PFSK-1 (cell line): ENCODE measurements at regions not wholly inside any gene's neighbourhood (a gene's known extent, or its start where the extent isn't known, plus 50 kb on each side); places are given as distances from the start of the nearest gene placed in this dataset.

Experiments
- FOXP2 ChIP-seq: optimal IDR thresholded peaks from 2 replicates; pipeline ENCODE3; 2011; ENCODE audit warnings: borderline replicate concordance, control low read depth, inconsistent platforms; ENCODE audit not compliant: insufficient read depth; ENCODE audit errors: extremely low read length, extremely low read depth
- POLR2AphosphoS5 ChIP-seq: IDR thresholded peaks from 2 replicates; pipeline ENCODE4 v1.6.1; 2012; ENCODE audit warnings: low read depth, mild to moderate bottlenecking, control low read depth, low read length, moderate library complexity
- SIN3A ChIP-seq: IDR thresholded peaks from 2 replicates; pipeline ENCODE4 v1.6.1; 2012; ENCODE audit warnings: mild to moderate bottlenecking, low read length, moderate library complexity, borderline replicate concordance; ENCODE audit not compliant: insufficient read depth
- TAF1 ChIP-seq: IDR thresholded peaks from 2 replicates; pipeline ENCODE4 v1.6.1; 2012; ENCODE audit warnings: low read length, control low read depth, borderline replicate concordance; ENCODE audit not compliant: insufficient read depth
- TF ChIP-seq, protein P1 (sequence below), 2 experiments: IDR thresholded peaks; 2 replicates each; pipeline versions ENCODE4 v1.6.1 to v1.8.0; 2011 to 2012; ENCODE audit warnings: low read depth in 2 of 2, low read length in 2 of 2, control low read depth in 1 of 2, inconsistent platforms in 1 of 2, mild to moderate bottlenecking in 1 of 2, moderate library complexity in 1 of 2; ENCODE audit not compliant: insufficient read depth in 1 of 2

DNA sequence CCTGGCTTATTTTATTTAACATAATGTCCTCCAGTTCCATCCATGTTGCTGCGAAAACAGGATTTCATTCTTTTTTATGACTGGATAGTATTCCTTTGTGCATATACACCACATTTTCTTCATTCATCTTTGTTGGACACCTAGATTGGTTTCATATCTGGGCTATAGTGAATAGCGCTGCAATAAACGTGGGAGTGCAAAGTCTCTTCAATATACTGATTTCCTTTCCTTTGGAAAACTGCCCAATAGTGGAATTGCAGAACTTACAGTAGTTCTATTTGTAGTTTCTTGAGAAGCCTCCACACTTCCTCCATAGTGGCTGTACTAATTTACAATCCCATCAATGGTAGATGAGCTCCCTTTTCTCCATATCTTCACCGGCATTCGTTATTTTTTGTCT, 72.5 kb upstream of the KLHL25 start:
- TF ChIP-seq TAF1 (no peak), POLR2AphosphoS5 (no peak), SIN3A (no peak), FOXP2 (no peak)
- TF ChIP-seq, protein P1, sequence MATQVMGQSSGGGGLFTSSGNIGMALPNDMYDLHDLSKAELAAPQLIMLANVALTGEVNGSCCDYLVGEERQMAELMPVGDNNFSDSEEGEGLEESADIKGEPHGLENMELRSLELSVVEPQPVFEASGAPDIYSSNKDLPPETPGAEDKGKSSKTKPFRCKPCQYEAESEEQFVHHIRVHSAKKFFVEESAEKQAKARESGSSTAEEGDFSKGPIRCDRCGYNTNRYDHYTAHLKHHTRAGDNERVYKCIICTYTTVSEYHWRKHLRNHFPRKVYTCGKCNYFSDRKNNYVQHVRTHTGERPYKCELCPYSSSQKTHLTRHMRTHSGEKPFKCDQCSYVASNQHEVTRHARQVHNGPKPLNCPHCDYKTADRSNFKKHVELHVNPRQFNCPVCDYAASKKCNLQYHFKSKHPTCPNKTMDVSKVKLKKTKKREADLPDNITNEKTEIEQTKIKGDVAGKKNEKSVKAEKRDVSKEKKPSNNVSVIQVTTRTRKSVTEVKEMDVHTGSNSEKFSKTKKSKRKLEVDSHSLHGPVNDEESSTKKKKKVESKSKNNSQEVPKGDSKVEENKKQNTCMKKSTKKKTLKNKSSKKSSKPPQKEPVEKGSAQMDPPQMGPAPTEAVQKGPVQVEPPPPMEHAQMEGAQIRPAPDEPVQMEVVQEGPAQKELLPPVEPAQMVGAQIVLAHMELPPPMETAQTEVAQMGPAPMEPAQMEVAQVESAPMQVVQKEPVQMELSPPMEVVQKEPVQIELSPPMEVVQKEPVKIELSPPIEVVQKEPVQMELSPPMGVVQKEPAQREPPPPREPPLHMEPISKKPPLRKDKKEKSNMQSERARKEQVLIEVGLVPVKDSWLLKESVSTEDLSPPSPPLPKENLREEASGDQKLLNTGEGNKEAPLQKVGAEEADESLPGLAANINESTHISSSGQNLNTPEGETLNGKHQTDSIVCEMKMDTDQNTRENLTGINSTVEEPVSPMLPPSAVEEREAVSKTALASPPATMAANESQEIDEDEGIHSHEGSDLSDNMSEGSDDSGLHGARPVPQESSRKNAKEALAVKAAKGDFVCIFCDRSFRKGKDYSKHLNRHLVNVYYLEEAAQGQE (IDR thresholded peaks at IDR 0.05; ENCODE audit: insufficient read depth in 1 of 2, low read depth in 2 of 2, low read length in 2 of 2), result no peak

DNA sequence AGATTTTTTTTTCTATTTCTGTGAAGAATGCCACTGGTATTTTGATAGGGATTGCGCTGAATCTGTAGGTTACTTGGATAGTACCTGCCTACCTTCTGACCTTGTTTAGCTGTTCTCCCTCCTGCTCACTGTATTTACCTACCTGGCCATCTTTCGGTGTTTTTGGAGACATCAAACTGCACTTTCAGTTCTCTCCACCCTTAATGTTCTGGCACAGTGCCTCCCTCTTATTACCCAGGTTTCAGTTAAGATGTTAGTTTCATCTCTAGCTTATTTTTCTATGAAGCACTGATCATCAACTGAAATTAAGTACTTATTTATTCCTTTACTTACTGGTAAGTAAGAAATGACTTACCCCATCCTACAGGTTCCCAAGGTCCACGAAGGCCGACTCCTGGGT, 74.4 kb upstream of the KLHL25 start:
- TF ChIP-seq SIN3A, result no peak
- TF ChIP-seq FOXP2, result no peak
- no peak for TF ChIP-seq TAF1
- TF ChIP-seq POLR2AphosphoS5, result no peak
- TF ChIP-seq, protein P1 (IDR thresholded peaks at IDR 0.05; ENCODE audit: insufficient read depth in 1 of 2, low read depth in 2 of 2, low read length in 2 of 2), result no peak

DNA sequence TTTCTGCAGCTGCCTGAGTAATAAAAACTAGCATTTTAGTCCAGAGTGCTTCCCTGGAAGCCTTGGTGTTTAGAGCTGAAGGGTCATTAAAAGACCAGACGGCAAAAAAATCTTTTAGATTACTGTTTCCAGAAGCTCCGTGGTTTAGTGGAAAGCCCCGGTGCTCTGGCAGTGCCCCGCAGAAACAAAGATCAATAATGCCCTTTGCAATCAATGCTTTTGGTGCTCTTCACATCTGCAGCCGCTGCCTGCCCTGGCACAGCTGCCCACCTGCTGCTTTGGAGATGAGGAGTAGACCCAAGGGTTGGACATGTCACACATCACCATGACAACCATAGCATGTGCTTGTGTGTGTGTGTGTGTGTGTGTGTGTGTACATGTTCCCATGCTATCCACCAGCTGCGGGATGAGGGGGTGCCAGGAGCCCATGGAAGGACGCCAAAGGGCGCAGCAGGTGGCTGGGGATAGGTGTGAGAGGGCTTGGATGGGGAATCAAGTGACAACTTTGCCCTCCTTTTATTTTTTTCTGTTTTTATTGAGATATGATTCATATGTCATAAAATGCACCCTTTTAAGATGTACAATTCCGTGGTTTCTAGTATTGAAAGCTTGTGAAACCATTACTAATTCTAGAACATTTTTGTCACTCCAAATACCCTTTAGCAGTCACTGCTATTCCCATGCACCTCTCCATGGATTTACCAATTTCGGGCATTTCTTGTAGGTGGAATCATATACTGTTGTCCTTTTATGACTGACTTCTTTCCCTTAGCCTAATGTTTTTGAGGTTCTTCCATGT, 75.7 kb upstream of the KLHL25 start:
- TF ChIP-seq, protein P1 (IDR thresholded peaks at IDR 0.05; ENCODE audit: insufficient read depth in 1 of 2, low read depth in 2 of 2, low read length in 2 of 2), result no peak
- TF ChIP-seq POLR2AphosphoS5 (no peak), SIN3A (no peak), TAF1 (no peak), FOXP2 (no peak)

DNA sequence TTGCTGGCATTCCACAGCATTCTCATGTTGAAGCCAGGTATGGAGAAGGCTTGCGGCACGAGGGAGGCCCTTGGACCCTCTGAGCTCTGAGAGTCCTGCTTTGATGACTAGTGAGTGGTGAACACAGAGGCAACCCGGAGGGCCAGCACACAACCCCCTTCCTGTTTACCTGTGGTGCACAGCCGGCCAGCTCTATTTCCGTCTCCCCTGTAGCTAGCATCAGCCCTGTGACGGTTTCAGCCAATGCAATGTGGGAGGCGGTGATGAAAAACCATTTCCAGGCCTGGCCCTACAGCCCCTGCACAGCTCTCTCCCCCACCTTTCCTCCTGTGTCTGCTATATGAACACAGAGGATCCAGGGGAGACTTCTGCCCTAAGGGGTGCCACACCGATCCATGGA, 76.8 kb upstream of the KLHL25 start:
- TF ChIP-seq TAF1 (no peak), FOXP2 (no peak), POLR2AphosphoS5 (no peak), SIN3A (no peak)
- TF ChIP-seq, protein P1 (IDR thresholded peaks at IDR 0.05; ENCODE audit: insufficient read depth in 1 of 2, low read depth in 2 of 2, low read length in 2 of 2), result no peak
